NCI-H526 treated with DMSO at 0.1 percent for 48 hours (cell line): ENCODE measurements at regions not wholly inside any gene's neighbourhood (a gene's known extent, or its start where the extent isn't known, plus 50 kb on each side); places are given as distances from the start of the nearest gene placed in this dataset.
"Not testable (repeated sequence)": the region's sequence is repeated elsewhere in the genome, so short reads cannot be mapped to it uniquely, and the experiment has no call there.

Experiments
- DNase-seq: peaks from one replicate; lab custom pipeline; 2025; lab: John Stamatoyannopoulos, UW

- DNase-seq: no peak
Observed at GRCh38 chr2:120531863-120532600, 186.1 kb downstream of the INHBB start.

GRCh38 chr2:120533625-120534024 is 187.7 kb downstream of the INHBB start:
- DNase-seq: no peak

- DNase-seq: no peak
Observed at GRCh38 chr2:120534457-120534856, 188.5 kb downstream of the INHBB start.

GRCh38 chr2:120535081-120535480 is 189.1 kb downstream of the INHBB start:
- no peak for DNase-seq

GRCh38 chr2:120536141-120536540 is 190.2 kb downstream of the INHBB start:
- DNase-seq: no peak

- peak; percentile 32 for DNase-seq
Observed at GRCh38 chr2:120538691-120539423, 192.9 kb downstream of the INHBB start.

- DNase-seq: no peak
Observed at GRCh38 chr2:120539424-120539936, 193.5 kb downstream of the INHBB start.

- DNase-seq: peak; percentile 2
Observed at GRCh38 chr2:120539937-120540718, 194.2 kb downstream of the INHBB start.

- DNase-seq: no peak
Observed at GRCh38 chr2:120540719-120541552, 194.7 kb upstream of the GLI2 start.

- DNase-seq: no peak
Observed at GRCh38 chr2:120541553-120541932, 194.1 kb upstream of the GLI2 start.

- DNase-seq: no peak
Observed at GRCh38 chr2:120541972-120542670, 193.5 kb upstream of the GLI2 start.

GRCh38 chr2:120542911-120543527 is 192.6 kb upstream of the GLI2 start:
- DNase-seq: no peak

GRCh38 chr2:120543899-120544298 is 191.8 kb upstream of the GLI2 start:
- no peak for DNase-seq

- no peak for DNase-seq
Observed at GRCh38 chr2:120544522-120544921, 191.1 kb upstream of the GLI2 start.

- DNase-seq: not testable (repeated sequence)
Observed at GRCh38 chr2:120545007-120545406, 190.7 kb upstream of the GLI2 start.

- DNase-seq: no peak
Observed at GRCh38 chr2:120545521-120546047, 190.1 kb upstream of the GLI2 start.

- DNase-seq: no peak
Observed at GRCh38 chr2:120546048-120546864, 189.4 kb upstream of the GLI2 start.

GRCh38 chr2:120546865-120547390 is 188.7 kb upstream of the GLI2 start:
- DNase-seq: no peak

- DNase-seq: no peak
Observed at GRCh38 chr2:120547662-120548061, 188.0 kb upstream of the GLI2 start.
